Smooth muscle cell (in vitro differentiated cells): ENCODE measurements at regions not wholly inside any gene's neighbourhood (a gene's known extent, or its start where the extent isn't known, plus 50 kb on each side); places are given as distances from the start of the nearest gene placed in this dataset.

ENCODE experiments used
- DNase-seq: peaks from one replicate; lab custom pipeline; 2025; ENCODE audit not compliant: unreplicated experiment; lab: John Stamatoyannopoulos, UW
- H2AFZ ChIP-seq: fragments of 200-600 bp; sonication (generic); 2 replicates; pipeline ENCODE4 v1.6.0; 2016; ENCODE audit warnings: antibody characterized with exemption, low read depth, mild to moderate bottlenecking
- H3F3A ChIP-seq: fragments of 200-600 bp; sonication (generic); 2 replicates; pipeline ENCODE4 v1.6.0; 2017; ENCODE audit warnings: antibody characterized with exemption, low read depth
- H3K27ac ChIP-seq: fragments of 200-600 bp; sonication (generic); 2 replicates; pipeline ENCODE4 v1.5.1; 2016; ENCODE audit warnings: low read depth, mild to moderate bottlenecking
- H3K27me3 ChIP-seq: fragments of 200-600 bp; sonication (generic); 2 replicates; pipeline ENCODE4 v1.6.1; 2016; ENCODE audit warnings: low read depth, mild to moderate bottlenecking
- H3K36me3 ChIP-seq: fragments of 200-600 bp; sonication (generic); 2 replicates; pipeline ENCODE4 v1.5.1; 2016; ENCODE audit warnings: low read depth
- H3K4me1 ChIP-seq: fragments of 200-600 bp; sonication (generic); 2 replicates; pipeline ENCODE4 v1.5.1; 2016; ENCODE audit warnings: low read depth
- H3K4me2 ChIP-seq: fragments of 200-600 bp; sonication (generic); 2 replicates; pipeline ENCODE4 v1.6.0; 2016; ENCODE audit warnings: mild to moderate bottlenecking
- H3K4me3 ChIP-seq: fragments of 200-600 bp; sonication (generic); 2 replicates; pipeline ENCODE4 v1.5.1; 2016; ENCODE audit warnings: mild to moderate bottlenecking
- H3K79me2 ChIP-seq: fragments of 200-600 bp; sonication (generic); 2 replicates; pipeline ENCODE4 v1.6.0; 2016; ENCODE audit warnings: low read depth, mild to moderate bottlenecking
- H3K9ac ChIP-seq: fragments of 200-600 bp; sonication (generic); 2 replicates; pipeline ENCODE4 v1.6.0; 2016; ENCODE audit warnings: low read depth
- H3K9me3 ChIP-seq: fragments of 200-600 bp; sonication (generic); replicated peaks from 2 replicates; pipeline ENCODE4 v1.5.1; 2016; ENCODE audit warnings: low read depth
- H4K20me1 ChIP-seq: fragments of 200-600 bp; sonication (generic); 2 replicates; pipeline ENCODE4 v1.6.0; 2016; ENCODE audit warnings: low read depth
- CTCF ChIP-seq: fragments of 200-600 bp; sonication (generic); IDR thresholded peaks from 2 replicates; pipeline ENCODE4 v1.5.1; 2017; ENCODE audit warnings: borderline replicate concordance, mild to moderate bottlenecking, antibody characterized with exemption; ENCODE audit not compliant: insufficient read depth, poor library complexity, severe bottlenecking
- WGBS: methylation state at CpG from one replicate; pipeline ENCODE4 v1.1.7; 2016; ENCODE audit warnings: low lambda C conversion rate; 5-methylcytosine and 5-hydroxymethylcytosine counted together

DNA sequence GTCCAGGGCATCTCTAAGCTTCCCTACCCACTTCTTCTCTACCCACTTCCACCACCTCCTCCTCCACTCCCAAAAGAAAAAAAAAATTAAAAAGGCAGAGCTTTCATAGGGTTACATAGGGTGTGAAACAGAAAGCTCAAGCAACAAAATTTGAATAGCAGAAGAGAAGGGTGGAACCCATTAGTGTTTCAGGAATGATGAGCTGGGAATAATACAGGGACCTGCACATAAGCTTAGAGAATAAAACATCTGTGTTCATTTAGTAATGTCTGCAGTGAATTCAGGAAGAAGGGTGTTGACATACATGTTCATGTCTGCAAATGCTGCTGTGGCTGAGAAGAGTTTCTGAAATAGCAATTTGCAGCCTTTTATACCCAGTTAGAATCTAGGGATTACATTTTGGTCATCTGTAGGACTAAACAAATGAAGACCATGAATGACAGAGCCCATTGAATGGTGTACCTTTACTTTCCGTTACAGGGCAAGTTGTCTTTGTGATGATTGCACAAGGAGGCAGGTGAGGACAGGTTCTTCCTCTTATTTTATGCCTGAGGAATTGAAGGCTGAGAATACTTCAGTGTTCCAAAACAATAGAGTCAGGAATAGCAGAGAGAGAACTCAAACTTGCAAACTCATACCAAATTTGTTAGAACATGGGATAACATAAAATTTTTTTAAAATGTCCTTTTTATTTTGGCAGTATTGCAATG is 975.1 kb downstream of the TFAP2A start:
- WGBS: 90% methylated on average over 1 of the region's 1 CpG
- H3K9ac ChIP-seq: no peak overlapping the region
- H2AFZ ChIP-seq: no peak overlapping the region
- H3K4me2 ChIP-seq: no peak overlapping the region
- no peak overlapping the region for H3K27ac ChIP-seq
- no peak for TF ChIP-seq CTCF
- H3K27me3 ChIP-seq: no peaks in the 10 kb centered on the region
- no peak overlapping the region for H3K4me3 ChIP-seq
- no peak for DNase-seq
- no peaks in the 10 kb centered on the region for H3F3A ChIP-seq
- no peaks in the 10 kb centered on the region for H4K20me1 ChIP-seq
- no peaks in the 10 kb centered on the region for H3K9me3 ChIP-seq
- H3K4me1 ChIP-seq: no peaks in the 10 kb centered on the region
- no peaks in the 10 kb centered on the region for H3K36me3 ChIP-seq
- no peaks in the 10 kb centered on the region for H3K79me2 ChIP-seq

- H3K9ac ChIP-seq: no peak overlapping the region
- H4K20me1 ChIP-seq: no peaks in the 10 kb centered on the region
- no peaks in the 10 kb centered on the region for H3K36me3 ChIP-seq
- DNase-seq: no peak
- WGBS: 94% methylated on average over 3 of the region's 3 CpGs
- H3K4me1 ChIP-seq: no peaks in the 10 kb centered on the region
- no peak overlapping the region for H2AFZ ChIP-seq
- no peak for TF ChIP-seq CTCF
- no peak overlapping the region for H3K27ac ChIP-seq
- H3K79me2 ChIP-seq: no peaks in the 10 kb centered on the region
- no peaks in the 10 kb centered on the region for H3F3A ChIP-seq
- H3K27me3 ChIP-seq: no peaks in the 10 kb centered on the region
- H3K9me3 ChIP-seq: no peaks in the 10 kb centered on the region
- H3K4me2 ChIP-seq: no peak overlapping the region
- no peak overlapping the region for H3K4me3 ChIP-seq
Measured at GRCh38 chr6:9437836-9438235, 977.0 kb downstream of the TFAP2A start.

GRCh38 chr6:9435281-9435680 is 979.6 kb downstream of the TFAP2A start:
- no peaks in the 10 kb centered on the region for H3K4me1 ChIP-seq
- no peaks in the 10 kb centered on the region for H3F3A ChIP-seq
- DNase-seq: no peak
- no peak overlapping the region for H3K4me3 ChIP-seq
- no peak overlapping the region for H3K4me2 ChIP-seq
- H3K9me3 ChIP-seq: no peaks in the 10 kb centered on the region
- no peak for TF ChIP-seq CTCF
- no peaks in the 10 kb centered on the region for H3K36me3 ChIP-seq
- H3K27ac ChIP-seq: no peak overlapping the region
- H3K9ac ChIP-seq: no peak overlapping the region
- 62% methylated on average over 4 of the region's 4 CpGs for WGBS
- no peak overlapping the region for H2AFZ ChIP-seq
- H3K27me3 ChIP-seq: no peaks in the 10 kb centered on the region
- no peaks in the 10 kb centered on the region for H3K79me2 ChIP-seq
- no peaks in the 10 kb centered on the region for H4K20me1 ChIP-seq

GRCh38 chr6:9431945-9432344 is 982.9 kb downstream of the TFAP2A start:
- no peak for DNase-seq
- H3K27me3 ChIP-seq: no peaks in the 10 kb centered on the region
- no peak overlapping the region for H3K9ac ChIP-seq
- H2AFZ ChIP-seq: no peak overlapping the region
- H3K4me1 ChIP-seq: no peaks in the 10 kb centered on the region
- no peak overlapping the region for H3K4me2 ChIP-seq
- no peaks in the 10 kb centered on the region for H4K20me1 ChIP-seq
- no peaks in the 10 kb centered on the region for H3K79me2 ChIP-seq
- no peaks in the 10 kb centered on the region for H3F3A ChIP-seq
- H3K9me3 ChIP-seq: no peaks in the 10 kb centered on the region
- no peak for TF ChIP-seq CTCF
- no peaks in the 10 kb centered on the region for H3K36me3 ChIP-seq
- no peak overlapping the region for H3K4me3 ChIP-seq
- no peak overlapping the region for H3K27ac ChIP-seq
- 95% methylated on average over 4 of the region's 4 CpGs for WGBS
